HPDE6-E6E7 (cell line): ENCODE measurements at regions not wholly inside any gene's neighbourhood (a gene's known extent, or its start where the extent isn't known, plus 50 kb on each side); places are given as distances from the start of the nearest gene placed in this dataset.

ENCODE experiments used
- DNase-seq: peaks from one replicate; pipeline ENCODE4 v3.0.0; 2011; ENCODE audit warnings: missing footprints; ENCODE audit errors: extremely low spot score

- DNase-seq: no peak
Observed at GRCh38 chrX:9312922-9313867, 151.7 kb upstream of the TBL1X start.

DNA sequence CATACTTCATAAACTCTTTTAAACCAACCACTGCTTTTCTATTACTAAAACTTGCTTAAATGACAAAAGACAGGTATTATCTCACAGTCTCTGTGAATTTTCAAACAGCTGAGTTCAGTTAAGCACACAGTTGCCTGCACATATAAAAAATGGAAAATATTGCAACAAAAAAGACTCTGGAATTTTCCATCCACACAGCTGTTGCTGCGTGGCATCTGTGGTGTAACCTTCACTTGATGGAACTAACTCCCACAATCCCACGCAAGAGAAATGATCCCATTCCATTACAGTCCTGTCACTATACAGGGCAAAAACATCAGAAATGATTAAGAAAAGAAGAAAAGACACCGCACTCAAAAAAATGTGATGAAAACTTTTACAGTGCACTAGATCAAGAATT lies 149.8 kb upstream of the TBL1X start:
- DNase-seq: no peak

GRCh38 chrX:9316096-9316495 lies 148.8 kb upstream of the TBL1X start:
- DNase-seq: no peak

GRCh38 chrX:9317176-9317575 lies 147.7 kb upstream of the TBL1X start:
- no peak for DNase-seq

GRCh38 chrX:9318213-9318612 lies 146.6 kb upstream of the TBL1X start:
- DNase-seq: no peak

- DNase-seq: no peak
Observed at GRCh38 chrX:9318766-9319165, 146.1 kb upstream of the TBL1X start.

DNA sequence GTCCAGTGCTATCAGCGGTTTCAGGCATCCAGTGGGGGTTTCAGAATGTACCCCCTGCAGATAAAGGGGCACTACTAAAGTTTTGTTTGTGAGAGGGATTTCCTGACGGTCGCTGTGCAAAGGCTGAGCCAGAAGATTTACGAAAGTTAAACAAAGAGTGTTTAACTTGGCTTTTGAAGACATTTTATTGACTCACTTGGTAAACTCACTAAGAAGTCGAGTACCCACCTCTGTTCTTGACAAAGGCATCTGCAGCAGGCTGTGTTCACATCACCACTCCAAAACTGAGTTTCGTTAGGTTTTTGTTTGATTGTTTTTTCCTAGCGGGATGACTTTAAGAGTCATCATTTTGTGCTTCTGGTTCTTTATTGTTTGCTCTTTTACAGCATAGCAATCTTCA lies 143.9 kb upstream of the TBL1X start:
- no peak for DNase-seq

GRCh38 chrX:9324676-9325075 lies 140.2 kb upstream of the TBL1X start:
- no peak for DNase-seq

DNA sequence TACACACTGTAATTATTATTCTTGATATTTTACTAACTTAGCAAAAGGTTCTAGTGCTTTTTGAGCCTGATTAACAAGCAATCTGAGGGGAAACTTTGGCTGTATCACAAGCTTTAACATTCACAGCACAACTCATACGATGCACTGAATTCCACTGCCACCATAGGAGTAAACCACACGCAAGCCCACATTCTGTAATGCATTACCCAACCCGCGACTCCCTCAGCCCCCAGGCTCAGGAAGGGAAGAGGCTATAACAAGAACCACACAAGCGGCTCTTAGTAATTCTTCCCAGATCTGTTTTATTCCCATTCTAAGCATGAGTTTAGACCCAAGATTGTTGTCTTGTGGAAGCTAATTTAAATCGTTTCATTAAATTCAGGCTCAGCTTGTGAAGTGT lies 138.5 kb upstream of the TBL1X start:
- DNase-seq: no peak

DNA sequence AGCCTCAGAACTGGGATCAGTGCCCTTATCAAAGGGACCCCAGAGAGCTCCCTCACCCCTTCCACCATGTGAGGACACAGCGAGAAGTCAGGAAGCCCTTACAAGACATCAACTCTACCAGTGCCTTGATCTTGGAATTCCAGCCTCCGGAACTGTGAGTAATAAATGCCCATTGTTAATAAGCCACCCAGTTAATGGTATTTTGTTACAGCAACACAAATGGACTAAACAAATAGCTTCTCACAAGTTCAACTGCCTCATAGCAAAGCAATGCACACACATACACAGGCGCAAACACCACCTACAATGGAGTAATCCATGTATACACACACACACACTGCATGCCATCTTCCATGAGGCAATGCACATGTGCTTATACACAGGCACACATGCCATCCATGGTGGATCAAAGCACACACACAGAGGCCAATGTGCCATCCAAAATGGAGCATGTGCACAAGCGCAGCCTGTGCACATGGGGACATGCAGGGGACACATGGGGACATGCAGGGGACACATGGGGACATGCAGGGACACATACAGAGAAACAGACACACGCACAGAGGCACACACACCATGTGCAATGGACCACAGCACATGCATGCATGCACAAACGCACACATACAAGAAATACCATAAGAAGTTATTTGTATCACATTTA lies 137.6 kb upstream of the TBL1X start:
- DNase-seq: no peak

- DNase-seq: no peak
Observed at GRCh38 chrX:9327747-9328145, 137.1 kb upstream of the TBL1X start.

GRCh38 chrX:9329056-9329455 lies 135.8 kb upstream of the TBL1X start:
- DNase-seq: no peak

GRCh38 chrX:9330249-9330982 lies 134.4 kb upstream of the TBL1X start:
- no peak for DNase-seq

- DNase-seq: no peak
Observed at GRCh38 chrX:9333873-9334560, 130.8 kb upstream of the TBL1X start.

- no peak for DNase-seq
Observed at GRCh38 chrX:9335251-9335650, 129.6 kb upstream of the TBL1X start.

DNA sequence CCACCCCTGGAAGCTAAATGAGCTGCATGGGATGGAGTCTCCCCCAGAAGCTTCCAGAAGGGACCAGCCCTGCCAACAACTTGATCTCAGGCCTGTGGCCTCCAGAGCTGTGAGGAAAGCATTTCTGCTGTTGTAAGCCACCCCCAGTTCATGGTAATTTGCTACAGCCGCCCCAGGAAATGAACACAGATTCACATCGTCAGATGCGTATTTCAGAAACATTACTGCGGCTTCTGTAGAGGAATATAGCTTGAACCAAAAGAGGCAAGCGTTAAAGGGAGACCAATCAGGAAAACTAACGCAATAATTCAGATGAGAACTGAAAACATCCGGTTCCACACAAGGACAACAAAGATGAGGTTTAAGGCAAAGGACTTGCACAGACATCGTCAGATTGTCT lies 128.4 kb upstream of the TBL1X start:
- DNase-seq: no peak

DNA sequence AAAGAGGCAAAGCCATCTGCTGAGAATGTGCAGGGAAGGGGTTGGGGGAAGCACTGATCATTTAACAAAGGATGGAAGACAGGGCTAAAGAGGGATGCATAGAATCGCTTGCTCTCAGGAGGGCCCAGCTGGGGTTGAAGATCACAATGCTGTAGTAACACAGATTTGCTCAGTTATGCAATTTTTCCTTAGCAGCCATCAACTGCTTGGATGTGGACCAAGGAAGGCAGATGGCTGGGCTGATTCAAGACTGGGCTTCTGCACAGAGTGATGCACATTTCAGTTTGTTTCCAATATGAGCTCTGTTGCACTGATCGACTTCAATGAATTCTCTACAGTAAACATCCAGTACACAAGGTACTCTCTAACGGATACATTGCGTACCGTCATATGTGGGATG lies 127.8 kb upstream of the TBL1X start:
- no peak for DNase-seq

DNA sequence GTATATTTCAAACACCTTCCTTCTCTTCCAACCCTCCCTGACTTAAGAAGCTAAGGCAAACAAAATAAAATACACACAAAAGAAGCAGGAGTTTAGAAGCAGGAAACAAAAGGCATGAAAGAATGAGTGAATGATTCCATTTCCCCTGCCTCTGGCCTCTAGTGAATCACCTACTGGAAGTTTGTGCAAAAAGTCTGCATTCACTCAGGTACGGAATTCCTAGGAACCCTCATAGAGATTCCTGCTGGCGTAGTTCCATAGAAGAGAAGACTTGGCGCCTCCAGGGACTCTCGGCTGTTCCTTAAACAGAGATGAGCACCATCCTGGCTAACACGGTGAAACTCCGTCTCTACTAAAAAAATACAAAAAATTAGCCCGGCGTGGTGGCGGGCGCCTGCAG lies 125.9 kb upstream of the TBL1X start:
- no peak for DNase-seq

GRCh38 chrX:9339603-9340491 lies 125.0 kb upstream of the TBL1X start:
- DNase-seq: no peak

DNA sequence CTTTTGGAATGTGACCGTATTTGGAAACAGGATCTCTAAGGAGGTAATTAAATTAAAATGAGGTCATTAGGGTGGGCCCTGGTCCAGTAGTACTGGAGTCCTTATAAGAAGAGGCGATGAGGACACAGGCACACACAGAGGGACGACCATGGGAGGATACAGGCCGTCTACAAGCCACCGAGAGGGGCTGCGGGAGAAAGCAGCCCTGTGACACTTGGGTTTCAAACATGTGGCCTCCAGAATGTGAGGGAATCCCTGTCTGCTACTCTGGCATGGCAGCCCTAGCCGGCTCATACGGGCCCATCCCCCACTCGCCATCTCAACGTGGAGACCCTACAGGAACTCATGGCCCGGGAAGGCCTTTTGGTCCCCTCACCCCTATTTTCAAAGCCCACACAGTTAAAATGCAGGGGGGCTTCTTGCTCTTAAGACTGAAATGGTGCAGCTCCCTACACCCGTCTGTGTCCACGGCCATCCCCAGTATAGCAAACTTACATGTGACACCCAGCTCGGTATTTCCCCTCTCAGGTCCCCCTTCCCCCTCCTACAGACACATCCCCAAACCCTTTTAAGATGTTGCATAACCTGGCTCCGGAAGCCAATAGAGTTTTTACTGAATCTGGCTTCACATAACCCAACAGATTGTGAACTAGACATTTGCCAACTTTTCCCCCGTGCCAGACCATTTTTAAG lies 124.1 kb upstream of the TBL1X start:
- DNase-seq: no peak
